ENCODE measurements at regions not wholly inside any gene's neighbourhood (a gene's known extent, or its start where the extent isn't known, plus 50 kb on each side); places are given as distances from the start of the nearest gene placed in this dataset.

- TF ChIP-seq CTCF (IDR thresholded peaks at IDR 0.05; ENCODE audit: insufficient read depth, low read depth, low read length) (no peak), EZH2 (IDR thresholded peaks at IDR 0.05; ENCODE audit: insufficient read depth, low read length) (no peak)
Observed at GRCh38 chr21:27070861-27071670, 104.2 kb upstream of the ADAMTS5 start.
